ENCODE measurements at regions not wholly inside any gene's neighbourhood (a gene's known extent, or its start where the extent isn't known, plus 50 kb on each side); places are given as distances from the start of the nearest gene placed in this dataset.

DNA sequence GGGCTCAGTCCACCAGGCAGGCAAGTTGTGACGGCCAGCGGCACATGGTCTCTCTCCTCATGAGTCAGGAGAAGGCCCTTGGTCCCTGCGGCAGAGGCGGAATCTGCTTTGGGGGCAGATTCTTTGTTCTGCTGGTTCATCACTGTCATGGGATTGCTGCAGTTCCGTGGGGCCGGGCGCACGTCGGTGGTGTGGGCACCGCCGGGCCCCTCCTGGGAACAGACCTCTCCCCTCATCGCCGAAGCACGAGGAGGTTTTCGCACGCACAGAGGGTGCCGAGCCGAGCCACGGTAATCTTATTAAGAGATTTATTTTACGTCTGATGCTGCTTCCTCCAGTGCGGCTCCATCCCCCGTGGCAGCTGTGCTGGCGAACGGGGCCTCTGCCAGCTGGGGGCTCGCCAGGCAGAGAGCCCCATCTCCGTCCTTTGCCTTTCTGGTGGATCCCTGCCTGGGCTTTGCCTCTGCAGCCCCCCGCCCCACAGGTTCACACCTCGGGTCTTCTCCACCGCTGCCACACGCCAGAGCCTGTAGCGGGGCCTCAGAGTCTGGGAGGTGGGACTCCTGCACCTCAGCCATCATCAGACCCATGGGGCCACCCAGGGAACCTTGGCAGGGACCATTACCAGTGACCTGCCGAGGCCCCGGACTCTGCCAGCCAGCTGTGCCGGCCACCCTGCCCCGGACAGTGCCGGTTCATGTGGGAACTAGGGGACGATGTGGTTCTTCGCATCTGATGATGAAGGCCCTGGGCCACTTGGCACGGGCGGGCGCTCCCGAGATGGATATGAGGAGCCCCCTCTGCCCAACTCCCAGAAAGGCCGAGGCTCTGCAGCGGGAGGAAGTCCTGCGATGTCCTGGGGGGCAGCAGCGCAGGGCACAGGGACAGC is 86.7 kb upstream of the NKX1-1 start:
- no peak for DNase-seq

DNA sequence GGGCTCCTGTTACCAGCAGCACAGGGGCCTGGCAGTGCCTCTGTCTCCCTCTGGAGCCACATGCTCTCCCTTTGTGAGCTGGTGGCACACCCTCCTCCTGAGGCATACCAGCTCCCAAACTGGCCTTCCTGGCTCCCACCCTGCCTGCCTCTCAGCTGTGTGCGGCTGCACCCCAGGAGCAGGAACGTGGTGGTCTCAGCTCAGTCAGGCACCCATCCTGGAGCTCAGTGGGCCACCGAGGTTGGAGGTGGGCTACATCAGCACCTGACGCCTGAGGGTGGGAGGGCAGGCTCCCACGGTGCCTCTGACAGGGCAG is 85.9 kb upstream of the NKX1-1 start:
- DNase-seq, result no peak

DNA sequence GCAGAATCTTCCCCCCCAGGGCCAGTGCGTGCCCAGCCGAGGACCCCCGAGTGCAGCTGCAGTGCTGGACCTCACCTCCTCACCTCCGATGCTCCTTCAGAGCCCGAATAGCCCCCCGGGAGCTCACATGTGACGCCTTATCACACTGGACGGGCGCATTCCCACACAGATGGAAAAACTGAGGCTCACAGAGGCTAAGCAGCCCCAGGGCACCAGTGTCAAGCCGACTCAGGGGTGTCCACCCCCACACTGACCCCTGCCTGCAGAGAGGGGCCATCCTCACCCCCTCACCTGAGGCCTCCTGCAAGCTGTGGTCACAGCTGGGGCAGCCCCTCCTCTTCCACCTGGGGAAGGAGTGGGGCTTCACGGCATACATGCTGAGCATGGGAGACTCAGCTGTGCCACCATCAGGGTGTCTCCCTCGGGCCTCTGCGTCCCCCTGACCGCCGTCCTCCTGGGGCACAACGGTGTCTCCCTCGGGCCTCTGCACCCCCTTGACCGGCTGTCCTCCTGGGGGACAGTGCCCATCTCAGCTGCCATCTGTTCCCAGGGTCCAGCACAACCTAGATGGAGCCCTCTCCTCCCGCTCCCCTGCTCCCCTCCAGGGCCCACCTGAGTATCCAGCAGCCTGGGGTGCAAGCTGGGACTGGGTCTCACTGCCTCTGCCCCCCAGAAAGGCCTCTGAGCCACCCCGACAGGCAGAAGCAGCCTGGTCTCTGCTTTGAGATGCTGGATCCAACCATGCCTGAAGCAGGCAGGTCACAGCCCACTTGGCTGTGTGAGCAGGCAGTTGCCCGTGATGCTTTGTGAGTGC is 85.3 kb upstream of the NKX1-1 start:
- no peak for DNase-seq

GRCh38 chr4:1490654-1491327 is 84.5 kb upstream of the NKX1-1 start:
- no peak for DNase-seq

DNA sequence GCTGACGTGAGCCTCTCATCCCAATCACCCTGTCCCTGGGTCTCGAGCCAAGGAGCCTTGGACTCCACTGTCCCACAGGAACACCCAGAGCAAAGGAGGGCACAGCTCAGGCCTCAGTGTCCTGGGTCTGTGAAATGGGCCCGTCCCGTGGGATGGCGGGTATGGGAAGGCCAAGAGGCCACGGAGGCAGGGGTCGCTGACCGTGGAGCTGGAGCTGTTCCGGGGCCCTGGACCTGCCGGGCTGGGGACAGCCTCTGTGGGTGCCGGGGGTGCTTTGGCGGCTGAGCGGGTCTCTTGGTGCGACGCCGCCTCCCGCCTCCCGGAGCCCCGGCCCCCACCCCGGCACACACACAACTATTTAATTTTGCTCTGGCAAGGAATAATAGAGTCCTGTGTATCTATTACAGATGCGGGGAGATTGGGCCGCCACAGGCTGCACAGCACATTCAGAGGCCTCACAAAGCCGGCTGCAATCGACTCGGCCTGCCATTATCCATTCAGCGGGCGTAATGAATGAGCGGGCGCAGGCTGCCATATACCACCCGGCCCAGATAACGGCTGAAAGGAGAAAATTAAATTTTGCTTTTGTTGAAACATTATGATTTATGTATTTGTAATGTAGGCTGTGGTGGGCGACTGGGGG is 83.9 kb upstream of the NKX1-1 start:
- DNase-seq, result no peak

DNA sequence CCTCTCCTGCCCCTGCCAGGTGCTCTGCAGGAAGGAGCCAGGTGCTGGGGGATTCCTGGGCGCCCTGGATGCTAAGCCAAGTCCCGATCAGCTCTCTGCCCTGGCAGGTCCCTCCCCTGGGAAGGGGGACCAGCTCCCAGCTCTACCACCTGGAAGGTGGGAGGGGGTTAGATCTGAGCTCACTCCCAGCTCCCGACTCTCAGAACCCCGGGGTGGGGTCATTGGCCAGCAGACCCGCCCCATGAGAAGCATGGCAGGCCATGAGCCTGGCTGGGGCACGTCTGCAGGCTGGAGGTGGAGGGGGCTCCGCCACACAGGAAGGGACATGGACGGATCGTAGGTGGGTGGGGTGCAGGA is 83.4 kb upstream of the NKX1-1 start:
- no peak for DNase-seq

DNA sequence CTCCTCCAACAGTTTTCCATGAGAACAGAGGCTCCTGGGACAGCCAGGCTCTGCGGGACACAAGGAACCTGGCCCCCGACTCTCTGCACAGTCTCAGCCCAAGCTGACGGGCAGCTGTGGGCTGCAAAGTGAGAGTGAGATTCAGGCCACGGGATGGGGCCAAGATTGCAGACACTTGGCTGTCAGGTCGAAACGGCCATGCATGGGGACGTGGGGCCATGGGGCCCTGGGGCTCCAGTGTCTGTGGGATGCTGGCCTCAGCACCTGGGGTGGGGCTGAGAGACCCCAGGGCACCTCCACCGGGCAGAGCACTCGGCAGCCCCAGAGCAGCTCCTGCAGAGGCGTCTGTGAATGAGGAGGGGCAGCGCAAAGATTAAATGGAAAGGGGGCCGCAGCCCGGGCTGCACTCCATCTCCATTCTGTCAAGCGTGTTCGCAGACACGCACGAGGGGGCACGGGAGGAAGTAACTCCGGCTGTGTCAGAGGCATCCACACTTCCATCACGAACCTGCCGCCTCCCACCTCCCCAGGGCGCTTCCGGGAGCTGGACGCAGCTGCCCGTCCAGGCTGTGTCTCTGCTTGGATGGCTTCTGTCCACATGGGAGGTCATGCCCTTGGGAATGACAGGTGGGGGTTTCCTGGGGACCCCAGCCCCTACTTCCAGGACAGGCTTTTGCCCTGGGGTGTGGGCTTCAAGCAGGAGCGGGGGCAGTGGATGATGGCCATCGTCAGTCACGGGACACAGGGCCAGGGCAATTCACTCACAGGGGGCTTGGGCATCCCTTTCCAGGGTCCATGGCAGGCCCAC is 82.8 kb upstream of the NKX1-1 start:
- DNase-seq, result no peak

GRCh38 chr4:1488357-1488756 is 82.1 kb upstream of the NKX1-1 start:
- no peak for DNase-seq

DNA sequence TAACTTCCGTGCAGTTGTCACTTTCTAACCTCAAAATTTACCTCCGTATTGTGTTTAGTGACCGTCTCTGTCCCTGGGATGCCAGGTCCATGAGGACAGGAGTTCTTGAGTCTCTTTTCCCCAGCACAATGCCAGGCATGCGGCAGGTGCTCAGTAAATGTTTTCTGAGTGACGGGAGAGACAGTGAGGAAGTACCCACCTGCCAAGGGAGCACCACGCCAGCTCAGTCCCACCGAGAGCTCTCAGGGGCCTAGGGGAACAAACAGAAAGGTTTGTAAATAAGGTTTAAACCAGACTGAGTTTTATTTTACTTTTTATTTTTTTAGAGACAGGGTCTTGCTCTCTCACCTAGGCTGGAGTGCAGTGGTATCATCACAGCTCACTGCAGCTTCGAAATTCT is 81.5 kb upstream of the NKX1-1 start:
- no peak for DNase-seq

- DNase-seq, result no peak
Measured at GRCh38 chr4:1487106-1487505, 80.9 kb upstream of the NKX1-1 start.

- no peak for DNase-seq
Measured at GRCh38 chr4:1485280-1485679, 79.0 kb upstream of the NKX1-1 start.

DNA sequence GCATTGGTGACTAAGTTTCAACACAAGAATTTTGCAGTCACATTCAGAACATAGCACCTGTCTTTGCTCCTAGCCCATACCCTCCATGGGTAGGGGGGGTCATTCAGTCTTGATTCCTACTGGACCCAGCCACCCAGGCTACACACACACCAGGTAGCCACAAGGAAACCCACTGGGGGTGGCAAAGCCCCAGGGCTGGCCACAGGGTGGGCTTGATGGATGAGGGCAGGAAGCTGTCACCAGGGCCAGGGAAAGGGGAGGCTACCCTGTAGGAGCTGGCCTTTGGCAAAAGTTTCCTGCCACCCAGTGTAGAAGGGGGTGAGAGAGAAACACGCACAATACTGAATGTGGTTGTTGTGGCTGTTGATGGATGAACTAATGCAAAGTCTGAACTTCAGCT is 74.5 kb upstream of the NKX1-1 start:
- DNase-seq, result no peak

GRCh38 chr4:1479454-1479853 is 73.2 kb upstream of the NKX1-1 start:
- no peak for DNase-seq

GRCh38 chr4:1478766-1479355 is 72.6 kb upstream of the NKX1-1 start:
- DNase-seq, result no peak

DNA sequence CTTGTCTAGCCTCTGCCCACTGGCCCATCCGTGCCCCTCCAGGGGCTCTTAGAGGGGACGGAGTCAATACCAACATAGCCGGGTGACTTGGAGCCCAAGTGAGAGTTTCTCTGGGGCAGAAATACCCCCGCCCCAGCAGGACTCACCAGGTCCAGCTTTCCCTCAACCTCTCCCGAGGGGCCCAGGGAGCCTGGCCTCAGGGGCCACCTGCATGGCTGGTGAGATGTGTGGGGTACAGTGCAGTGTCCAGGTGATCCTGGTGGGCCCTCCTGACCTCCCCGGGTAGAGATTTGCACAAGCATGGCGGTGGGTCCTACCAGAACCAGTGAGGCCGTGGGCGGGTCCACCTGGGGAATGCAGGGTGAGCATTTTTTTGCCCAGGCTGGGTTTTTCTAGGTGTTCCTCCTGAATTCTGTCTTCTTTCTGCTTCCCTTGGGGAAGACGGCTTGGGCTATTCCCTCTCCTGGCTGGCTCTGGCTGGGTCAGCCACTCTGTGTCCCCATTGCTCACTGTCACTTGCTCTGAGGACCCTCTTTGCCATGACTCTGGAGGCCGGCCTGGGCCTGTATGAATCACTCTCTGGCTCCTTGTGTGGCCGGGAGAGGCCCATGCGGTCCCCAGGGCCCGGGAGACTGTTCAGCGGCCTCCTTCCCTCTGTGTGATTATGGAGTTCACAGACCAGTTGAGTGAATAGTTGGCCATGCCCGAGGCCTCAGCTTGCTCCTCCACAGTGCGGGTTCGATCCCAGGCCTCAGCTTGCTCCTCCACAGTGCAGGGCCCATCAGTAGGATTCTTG is 71.0 kb upstream of the NKX1-1 start:
- DNase-seq, result no peak

GRCh38 chr4:1476140-1476513 is 69.9 kb upstream of the NKX1-1 start:
- DNase-seq, result no peak

DNA sequence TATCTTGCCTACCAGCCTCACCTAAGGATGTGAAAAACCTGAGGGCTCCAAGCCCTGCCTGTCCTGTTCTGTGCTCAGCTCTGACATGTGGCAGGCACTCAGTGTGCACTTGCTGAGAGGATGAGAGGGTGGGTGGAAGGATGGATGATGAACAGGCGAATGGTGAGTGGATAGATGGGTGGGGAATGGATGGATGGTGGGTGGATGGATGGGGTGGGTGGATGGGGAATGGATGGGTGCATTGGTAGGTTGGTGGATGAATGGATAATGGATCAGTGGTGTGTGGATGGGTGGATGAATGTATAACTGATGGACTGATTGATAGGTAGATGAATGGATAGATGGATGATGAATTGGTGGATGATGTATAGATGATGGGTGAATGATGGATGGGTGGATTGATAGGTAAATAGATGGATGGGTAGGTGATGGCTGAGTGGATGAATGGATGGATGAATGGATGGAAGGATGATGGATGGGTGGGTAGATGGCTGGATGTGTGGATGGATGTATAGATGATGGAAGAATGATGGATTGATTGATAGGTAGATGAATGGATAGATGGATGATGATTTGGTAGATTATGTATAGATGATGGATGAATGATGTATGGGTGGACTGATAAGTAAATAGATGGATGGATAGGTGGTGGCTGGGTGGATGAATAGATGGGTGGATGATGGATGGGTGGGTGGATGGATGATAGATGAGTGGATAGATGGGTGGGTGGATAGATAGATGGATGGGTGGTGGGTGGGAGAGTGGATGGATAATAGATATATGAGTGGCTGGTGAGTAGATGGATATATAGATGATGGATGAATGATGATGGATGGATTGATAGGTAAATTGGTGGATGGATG is 69.3 kb upstream of the NKX1-1 start:
- no peak for DNase-seq

GRCh38 chr4:1474126-1475090 is 68.2 kb upstream of the NKX1-1 start:
- DNase-seq, result no peak

- DNase-seq, result no peak
Measured at GRCh38 chr4:1473718-1474117, 67.5 kb upstream of the NKX1-1 start.
